Right lobe of liver (tissue), 4 donors: ENCODE measurements at regions not wholly inside any gene's neighbourhood (a gene's known extent, or its start where the extent isn't known, plus 50 kb on each side); places are given as distances from the start of the nearest gene placed in this dataset.

Experiments used
- POLR2A ChIP-seq: fragments of 450-650 bp; IDR thresholded peaks from one replicate; pipeline ENCODE4 v1.6.1; 2017; ENCODE audit warnings: antibody characterized with exemption, mild to moderate bottlenecking
- TF ChIP-seq, protein P1 (sequence below), 4 donors: fragments of 200-600 bp in 3 of 4; fragments of 450-650 bp in 1 of 4; IDR thresholded peaks; one replicate each; pipeline versions ENCODE4 v1.5.1 to v1.8.0; 2016 to 2022; ENCODE audit warnings: antibody characterized with exemption in 4 of 4, mild to moderate bottlenecking in 2 of 4
- donor health status: DM: no; HTN: no; CAD: no.
- donor health status: DM: no; HTN: no; CAD: no.
- donor health status: DM: no; HTN: yes; CAD: no.

DNA sequence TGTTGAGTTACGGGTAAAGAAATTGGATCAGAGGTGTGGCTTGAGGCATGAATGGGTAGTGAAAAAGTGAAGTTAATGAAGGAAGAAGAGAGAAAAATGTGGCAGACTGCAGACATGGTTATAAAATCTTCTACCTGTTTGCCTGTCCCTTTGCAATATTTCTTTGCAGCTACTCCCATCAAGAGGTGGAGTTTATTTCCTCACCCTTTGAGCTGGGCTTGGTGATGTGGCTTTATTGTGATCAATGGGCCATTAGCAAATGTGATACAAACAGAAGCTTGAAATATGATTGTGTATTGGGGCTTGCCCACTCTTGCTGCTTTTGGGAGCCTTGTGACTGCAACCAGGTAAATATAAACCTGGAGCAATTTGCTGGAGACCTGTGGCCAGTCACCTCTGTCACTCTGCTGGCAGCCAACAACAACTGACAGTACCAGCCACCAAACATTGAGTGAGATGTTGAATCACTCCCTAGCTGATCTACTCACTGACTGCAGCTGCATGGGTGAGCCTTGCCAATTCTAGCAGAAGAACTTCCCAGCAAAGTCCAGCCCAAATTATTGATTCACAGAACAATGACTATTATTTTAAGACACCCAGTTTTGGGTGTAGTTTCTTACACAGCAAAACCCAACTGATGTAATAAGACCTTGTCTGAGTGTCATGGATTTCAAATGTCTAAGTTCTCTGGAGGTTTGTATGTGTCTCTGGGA is 151.0 kb upstream of the ATP2B1 start:
- TF ChIP-seq, protein P1, sequence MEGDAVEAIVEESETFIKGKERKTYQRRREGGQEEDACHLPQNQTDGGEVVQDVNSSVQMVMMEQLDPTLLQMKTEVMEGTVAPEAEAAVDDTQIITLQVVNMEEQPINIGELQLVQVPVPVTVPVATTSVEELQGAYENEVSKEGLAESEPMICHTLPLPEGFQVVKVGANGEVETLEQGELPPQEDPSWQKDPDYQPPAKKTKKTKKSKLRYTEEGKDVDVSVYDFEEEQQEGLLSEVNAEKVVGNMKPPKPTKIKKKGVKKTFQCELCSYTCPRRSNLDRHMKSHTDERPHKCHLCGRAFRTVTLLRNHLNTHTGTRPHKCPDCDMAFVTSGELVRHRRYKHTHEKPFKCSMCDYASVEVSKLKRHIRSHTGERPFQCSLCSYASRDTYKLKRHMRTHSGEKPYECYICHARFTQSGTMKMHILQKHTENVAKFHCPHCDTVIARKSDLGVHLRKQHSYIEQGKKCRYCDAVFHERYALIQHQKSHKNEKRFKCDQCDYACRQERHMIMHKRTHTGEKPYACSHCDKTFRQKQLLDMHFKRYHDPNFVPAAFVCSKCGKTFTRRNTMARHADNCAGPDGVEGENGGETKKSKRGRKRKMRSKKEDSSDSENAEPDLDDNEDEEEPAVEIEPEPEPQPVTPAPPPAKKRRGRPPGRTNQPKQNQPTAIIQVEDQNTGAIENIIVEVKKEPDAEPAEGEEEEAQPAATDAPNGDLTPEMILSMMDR (IDR thresholded peaks at IDR 0.05): no peak
- no peak for TF ChIP-seq POLR2A
